ENCODE measurements at regions not wholly inside any gene's neighbourhood (a gene's known extent, or its start where the extent isn't known, plus 50 kb on each side); places are given as distances from the start of the nearest gene placed in this dataset.
A peak's percentile ranks its signal among the peaks of the same experiment; 100 is the strongest.

GRCh38 chr3:104598848-104599511 is 767.7 kb upstream of the ALCAM start:
- no peaks in the 10 kb centered on the region for H3K79me2 ChIP-seq
- no peak overlapping the region for H3K27ac ChIP-seq
- no peak overlapping the region for H2AFZ ChIP-seq
- H3K9me3 ChIP-seq (ENCODE audit: low read depth): no peaks in the 10 kb centered on the region
- no peaks in the 10 kb centered on the region for H3K36me3 ChIP-seq (replicated peaks; ENCODE audit: insufficient read depth, low read depth)
- H3K27me3 ChIP-seq: no peaks in the 10 kb centered on the region
- peak; percentile 8 for DNase-seq (ENCODE audit: low spot score)
- TF ChIP-seq EZH2phosphoT487 (IDR thresholded peaks at IDR 0.05; ENCODE audit: low read depth, severe bottlenecking, unreplicated experiment) (no peak), EZH2 (IDR thresholded peaks at IDR 0.05; ENCODE audit: borderline replicate concordance) (no peak), CTCF (IDR thresholded peaks at IDR 0.05; ENCODE audit: poor library complexity) (no peak)
- H3K4me3 ChIP-seq: no peak overlapping the region
- 65% methylated on average over 6 of the region's 6 CpGs for WGBS (ENCODE audit: low lambda C conversion rate, missing lambda C conversion rate)
- H4K20me1 ChIP-seq (ENCODE audit: insufficient read depth, poor library complexity, severe bottlenecking): no peaks in the 10 kb centered on the region
- no peaks in the 10 kb centered on the region for H3K9me2 ChIP-seq (replicated peaks; ENCODE audit: insufficient read depth)
- H3K4me1 ChIP-seq (ENCODE audit: insufficient read depth): no peaks in the 10 kb centered on the region
- peak overlapping the region; percentile 8 for H3K4me2 ChIP-seq

- WGBS (ENCODE audit: low lambda C conversion rate, missing lambda C conversion rate): 68% methylated on average over 3 of the region's 3 CpGs
- H3K4me3 ChIP-seq: no peak overlapping the region
- H3K4me2 ChIP-seq: no peak overlapping the region
- no peaks in the 10 kb centered on the region for H3K79me2 ChIP-seq
- H4K20me1 ChIP-seq (ENCODE audit: insufficient read depth, poor library complexity, severe bottlenecking): no peaks in the 10 kb centered on the region
- no peak overlapping the region for H2AFZ ChIP-seq
- no peak for DNase-seq (ENCODE audit: low spot score)
- no peaks in the 10 kb centered on the region for H3K9me2 ChIP-seq (replicated peaks; ENCODE audit: insufficient read depth)
- no peak overlapping the region for H3K27ac ChIP-seq
- H3K9me3 ChIP-seq (ENCODE audit: low read depth): no peaks in the 10 kb centered on the region
- TF ChIP-seq EZH2 (IDR thresholded peaks at IDR 0.05; ENCODE audit: borderline replicate concordance) (no peak), EZH2phosphoT487 (IDR thresholded peaks at IDR 0.05; ENCODE audit: low read depth, severe bottlenecking, unreplicated experiment) (no peak), CTCF (IDR thresholded peaks at IDR 0.05; ENCODE audit: poor library complexity) (peak; percentile 30)
- H3K27me3 ChIP-seq: no peaks in the 10 kb centered on the region
- no peaks in the 10 kb centered on the region for H3K4me1 ChIP-seq (ENCODE audit: insufficient read depth)
- no peaks in the 10 kb centered on the region for H3K36me3 ChIP-seq (replicated peaks; ENCODE audit: insufficient read depth, low read depth)
Observed at GRCh38 chr3:104604326-104605010, 762.2 kb upstream of the ALCAM start.

- TF ChIP-seq EZH2phosphoT487 (IDR thresholded peaks at IDR 0.05; ENCODE audit: low read depth, severe bottlenecking, unreplicated experiment) (no peak), EZH2 (IDR thresholded peaks at IDR 0.05; ENCODE audit: borderline replicate concordance) (no peak)
- no peaks in the 10 kb centered on the region for H3K4me1 ChIP-seq (ENCODE audit: insufficient read depth)
- H3K36me3 ChIP-seq (replicated peaks; ENCODE audit: insufficient read depth, low read depth): no peaks in the 10 kb centered on the region
- H4K20me1 ChIP-seq (ENCODE audit: insufficient read depth, poor library complexity, severe bottlenecking): no peaks in the 10 kb centered on the region
- WGBS (ENCODE audit: low lambda C conversion rate, missing lambda C conversion rate): 17% methylated on average over 2 of the region's 2 CpGs
- no peak overlapping the region for H3K27ac ChIP-seq
- DNase-seq (ENCODE audit: low spot score): no peak
- no peaks in the 10 kb centered on the region for H3K9me3 ChIP-seq (ENCODE audit: low read depth)
- H3K4me2 ChIP-seq: no peak overlapping the region
- H3K4me3 ChIP-seq: no peak overlapping the region
- H3K9me2 ChIP-seq (replicated peaks; ENCODE audit: insufficient read depth): no peaks in the 10 kb centered on the region
- H3K27me3 ChIP-seq: no peaks in the 10 kb centered on the region
- H3K79me2 ChIP-seq: no peaks in the 10 kb centered on the region
- H2AFZ ChIP-seq: no peak overlapping the region
Observed at GRCh38 chr3:104606812-104607211, 759.9 kb upstream of the ALCAM start.
